ENCODE measurements at regions not wholly inside any gene's neighbourhood (a gene's known extent, or its start where the extent isn't known, plus 50 kb on each side); places are given as distances from the start of the nearest gene placed in this dataset.

GRCh38 chr15:69909719-69910444 lies 187.8 kb downstream of the TLE3 start:
- no peaks in the 10 kb centered on the region for H3K9me3 ChIP-seq
- H3K4me3 ChIP-seq (replicated peaks in 1 of 3): no peak overlapping the region
- H3K4me1 ChIP-seq: no peaks in the 10 kb centered on the region
- WGBS, 2 donors: 80 to 82% methylated on average over 7 of the region's 7 CpGs
- no peak overlapping the region for H3K27ac ChIP-seq
- no peak for TF ChIP-seq CTCF (IDR thresholded peaks at IDR 0.05)
- no peak for TF ChIP-seq POLR2A (IDR thresholded peaks at IDR 0.05)
- H3K36me3 ChIP-seq: no peaks in the 10 kb centered on the region
- intact Hi-C loops (cut with DNase I): no loop called here
- no peaks in the 10 kb centered on the region for H3K27me3 ChIP-seq
- DNase-seq: no peak

GRCh38 chr15:69910514-69910913 lies 187.2 kb downstream of the TLE3 start:
- Histone ChIP-seq H3K4me3 (replicated peaks in 1 of 3) (no peak overlapping the region), H3K27me3 (no peaks in the 10 kb centered on the region), H3K9me3 (no peaks in the 10 kb centered on the region), H3K36me3 (no peaks in the 10 kb centered on the region), H3K4me1 (no peaks in the 10 kb centered on the region), H3K27ac (no peak overlapping the region)
- WGBS, 2 donors: 66% methylated on average over 2 of the region's 2 CpGs
- DNase-seq: no peak
- intact Hi-C loops (cut with DNase I): no loop called here
- no peak for TF ChIP-seq POLR2A (IDR thresholded peaks at IDR 0.05)
- TF ChIP-seq CTCF (IDR thresholded peaks at IDR 0.05): no peak

GRCh38 chr15:69912116-69912515 lies 185.6 kb downstream of the TLE3 start:
- no peak for TF ChIP-seq POLR2A (IDR thresholded peaks at IDR 0.05)
- TF ChIP-seq CTCF (IDR thresholded peaks at IDR 0.05): no peak
- 87 to 89% methylated on average over 3 of the region's 3 CpGs for WGBS, 2 donors
- no peak overlapping the region for H3K27ac ChIP-seq
- H3K9me3 ChIP-seq: no peaks in the 10 kb centered on the region
- H3K4me1 ChIP-seq: no peaks in the 10 kb centered on the region
- H3K36me3 ChIP-seq: no peaks in the 10 kb centered on the region
- DNase-seq: no peak
- H3K4me3 ChIP-seq (replicated peaks in 1 of 3): no peak overlapping the region
- no peaks in the 10 kb centered on the region for H3K27me3 ChIP-seq
- intact Hi-C loops (cut with DNase I): no loop called here

GRCh38 chr15:69914040-69914439 lies 183.7 kb downstream of the TLE3 start:
- no peaks in the 10 kb centered on the region for H3K36me3 ChIP-seq
- no peaks in the 10 kb centered on the region for H3K9me3 ChIP-seq
- no peak for TF ChIP-seq CTCF (IDR thresholded peaks at IDR 0.05)
- TF ChIP-seq POLR2A (IDR thresholded peaks at IDR 0.05): no peak
- no peak overlapping the region for H3K4me3 ChIP-seq (replicated peaks in 1 of 3)
- intact Hi-C loops (cut with DNase I): no loop called here
- no peaks in the 10 kb centered on the region for H3K27me3 ChIP-seq
- no peak overlapping the region for H3K27ac ChIP-seq
- DNase-seq: no peak
- no peaks in the 10 kb centered on the region for H3K4me1 ChIP-seq
- WGBS, 2 donors: 78 to 81% methylated on average over 9 of the region's 9 CpGs

GRCh38 chr15:69914960-69915359 lies 182.8 kb downstream of the TLE3 start:
- 45 to 64% methylated on average over 2 of the region's 2 CpGs for WGBS, 2 donors
- Histone ChIP-seq H3K4me3 (replicated peaks in 1 of 3) (no peak overlapping the region), H3K36me3 (no peaks in the 10 kb centered on the region), H3K9me3 (no peaks in the 10 kb centered on the region), H3K27ac (no peak overlapping the region), H3K4me1 (no peaks in the 10 kb centered on the region), H3K27me3 (no peaks in the 10 kb centered on the region)
- TF ChIP-seq CTCF (IDR thresholded peaks at IDR 0.05) (no peak), POLR2A (IDR thresholded peaks at IDR 0.05) (no peak)
- intact Hi-C loops (cut with DNase I): no loop called here
- DNase-seq: no peak

Data from thyroid gland (tissue), 4 donors.